ENCODE measurements at regions not wholly inside any gene's neighbourhood (a gene's known extent, or its start where the extent isn't known, plus 50 kb on each side); places are given as distances from the start of the nearest gene placed in this dataset.
"Not testable (repeated sequence)": the region's sequence is repeated elsewhere in the genome, so short reads cannot be mapped to it uniquely, and the experiment has no call there.

GRCh38 chr10:131834152-131834810 lies 66.5 kb upstream of the PPP2R2D start:
- H3K4me3 ChIP-seq (ENCODE audit: low read depth, low read length): no peak overlapping the region
- H3K36me3 ChIP-seq (ENCODE audit: control insufficient read depth, insufficient read depth, low read length): no peaks in the 10 kb centered on the region
- DNase-seq (ENCODE audit: low read depth): no peak
- ChIA-PET POLR2A (no interaction called here), CTCF (no interaction called here)
- no peak for TF ChIP-seq CTCF (IDR thresholded peaks at IDR 0.05; ENCODE audit: insufficient read depth, low read depth, low read length)
- no peaks in the 10 kb centered on the region for H3K27me3 ChIP-seq (ENCODE audit: control insufficient read depth, insufficient read depth, low read length)

GRCh38 chr10:131838966-131839742 lies 61.7 kb upstream of the PPP2R2D start:
- no peak for DNase-seq (ENCODE audit: low read depth)
- Histone ChIP-seq H3K36me3 (ENCODE audit: control insufficient read depth, insufficient read depth, low read length) (no peaks in the 10 kb centered on the region), H3K27me3 (ENCODE audit: control insufficient read depth, insufficient read depth, low read length) (no peaks in the 10 kb centered on the region), H3K4me3 (ENCODE audit: low read depth, low read length) (no peak overlapping the region)
- no peak for TF ChIP-seq CTCF (IDR thresholded peaks at IDR 0.05; ENCODE audit: insufficient read depth, low read depth, low read length)
- ChIA-PET CTCF (no interaction called here), POLR2A (no interaction called here)

GRCh38 chr10:131839880-131840787 lies 60.7 kb upstream of the PPP2R2D start:
- POLR2A ChIA-PET; CTCF ChIA-PET; H3K27me3 ChIP-seq (ENCODE audit: control insufficient read depth, insufficient read depth, low read length); DNase-seq (ENCODE audit: low read depth); H3K4me3 ChIP-seq (ENCODE audit: low read depth, low read length); H3K36me3 ChIP-seq (ENCODE audit: control insufficient read depth, insufficient read depth, low read length): not testable (repeated sequence)

GRCh38 chr10:131840788-131841118 lies 60.1 kb upstream of the PPP2R2D start:
- no peak for DNase-seq (ENCODE audit: low read depth)
- Histone ChIP-seq H3K4me3 (ENCODE audit: low read depth, low read length) (no peak overlapping the region), H3K36me3 (ENCODE audit: control insufficient read depth, insufficient read depth, low read length) (no peaks in the 10 kb centered on the region), H3K27me3 (ENCODE audit: control insufficient read depth, insufficient read depth, low read length) (no peaks in the 10 kb centered on the region)
- no peak for TF ChIP-seq CTCF (IDR thresholded peaks at IDR 0.05; ENCODE audit: insufficient read depth, low read depth, low read length)
- ChIA-PET CTCF (no interaction called here), POLR2A (no interaction called here)

- Histone ChIP-seq H3K36me3 (ENCODE audit: control insufficient read depth, insufficient read depth, low read length) (no peaks in the 10 kb centered on the region), H3K4me3 (ENCODE audit: low read depth, low read length) (no peak overlapping the region), H3K27me3 (ENCODE audit: control insufficient read depth, insufficient read depth, low read length) (no peaks in the 10 kb centered on the region)
- DNase-seq (ENCODE audit: low read depth): no peak
- TF ChIP-seq CTCF (IDR thresholded peaks at IDR 0.05; ENCODE audit: insufficient read depth, low read depth, low read length): no peak
- CTCF ChIA-PET: no interaction called here
- POLR2A ChIA-PET: no interaction called here
Observed at GRCh38 chr10:131841131-131841660, 59.6 kb upstream of the PPP2R2D start.
